Stimulated activated CD4-positive, alpha-beta T cell treated with anti-CD3 and anti-CD28 coated beads, Interleukin-1b, Interleukin-23, amount 100 ng/mL, for 24 hours (primary cell): ENCODE measurements at regions not wholly inside any gene's neighbourhood (a gene's known extent, or its start where the extent isn't known, plus 50 kb on each side); places are given as distances from the start of the nearest gene placed in this dataset.

Experiments used
- DNase-seq, 4 experiments: peaks; one replicate each; pipeline ENCODE4 v3.0.0-alpha.2; 2020; ENCODE audit warnings: low read depth in 4 of 4, low spot score in 1 of 4

DNA sequence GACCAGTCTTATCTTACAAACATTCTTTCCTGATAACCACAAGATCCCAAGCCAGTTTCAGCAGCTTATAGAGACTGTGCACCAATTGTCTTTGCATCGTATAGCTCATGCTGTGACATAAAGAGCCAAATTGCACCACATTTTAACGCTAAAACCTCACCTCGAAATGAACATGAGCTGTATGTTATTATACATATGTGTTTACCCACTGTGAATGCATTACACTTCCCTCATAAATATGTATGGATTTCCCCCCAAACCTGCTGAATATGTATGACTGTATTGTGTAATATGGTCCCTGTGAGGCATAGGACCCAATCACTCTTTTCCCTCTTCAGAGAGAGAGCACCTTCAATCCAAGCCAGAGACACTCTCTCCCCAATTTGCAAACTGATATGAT lies 692.4 kb downstream of the NLGN4X start:
- DNase-seq, result no peak

DNA sequence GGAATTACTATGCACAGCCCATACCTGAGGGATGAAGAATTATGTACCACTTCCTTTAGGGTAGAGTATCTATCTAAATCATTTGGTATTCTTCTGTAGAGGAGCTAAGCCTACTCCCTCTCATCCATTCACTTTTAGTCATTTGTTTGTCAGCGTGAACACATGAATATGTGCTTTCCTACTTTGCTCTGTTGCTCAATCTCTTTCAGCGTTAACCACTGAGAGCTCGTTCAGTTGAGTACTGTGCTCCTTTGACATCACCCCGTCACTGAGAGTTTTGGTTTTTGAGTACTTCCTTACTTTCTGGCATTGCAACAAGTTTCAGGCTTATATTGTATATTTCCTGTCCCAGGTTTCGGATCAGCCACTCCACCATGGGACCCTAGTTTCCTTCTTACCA lies 700.6 kb downstream of the NLGN4X start:
- DNase-seq, result no peak

DNA sequence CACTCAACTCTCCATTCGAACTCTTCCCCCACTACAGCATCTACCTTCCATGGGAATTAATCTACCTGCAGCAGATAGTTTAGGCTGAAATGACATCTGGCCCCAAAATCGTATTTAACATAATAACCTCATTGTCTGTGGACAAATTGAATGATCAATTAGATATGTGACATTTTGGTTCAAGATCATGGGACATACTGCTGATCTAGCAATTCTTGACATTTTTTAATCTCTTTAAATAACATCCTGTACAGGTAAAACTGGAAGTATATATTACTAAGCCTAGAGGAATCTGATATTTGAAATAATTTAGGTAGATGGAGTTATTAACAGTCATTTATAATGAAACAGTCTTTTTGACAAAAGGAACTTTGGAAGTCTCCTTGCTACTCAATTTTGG lies 702.5 kb downstream of the NLGN4X start:
- DNase-seq, result no peak

DNA sequence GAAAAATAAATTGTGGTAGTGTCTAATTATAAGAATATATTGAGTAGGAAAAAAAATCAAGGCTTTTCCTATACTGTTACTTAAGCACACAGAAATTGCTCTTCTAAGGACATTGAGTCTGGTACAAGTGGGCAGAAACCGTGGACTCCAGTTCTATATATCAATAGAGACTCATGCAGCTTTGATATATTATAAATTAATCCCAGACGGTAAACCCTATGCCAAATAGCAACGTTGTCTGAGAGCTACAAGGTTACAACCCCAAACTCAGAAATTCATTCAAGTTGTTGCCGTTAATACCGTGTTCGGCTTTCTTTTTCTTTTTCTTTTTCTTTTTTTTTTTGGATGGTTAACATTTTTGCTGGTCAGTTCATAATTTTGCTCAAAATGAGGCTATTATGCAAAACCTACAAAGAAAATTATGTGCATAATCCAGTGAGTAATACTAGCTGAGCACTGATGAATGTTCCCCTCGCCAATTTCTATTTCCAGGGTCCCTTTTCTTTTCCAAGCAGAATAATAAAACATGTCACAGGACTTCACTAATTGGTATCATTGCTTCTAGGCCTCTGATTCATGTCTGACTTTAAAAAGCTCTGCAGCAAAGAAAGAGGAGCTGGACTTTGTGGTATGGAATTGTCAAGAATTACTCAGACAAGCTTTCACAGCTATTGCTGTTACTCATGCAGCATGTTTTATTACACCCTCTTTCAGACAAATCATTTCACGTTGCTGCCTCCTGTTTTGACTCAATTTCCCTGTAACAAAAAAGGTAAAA lies 737.7 kb downstream of the NLGN4X start:
- DNase-seq, result no peak

DNA sequence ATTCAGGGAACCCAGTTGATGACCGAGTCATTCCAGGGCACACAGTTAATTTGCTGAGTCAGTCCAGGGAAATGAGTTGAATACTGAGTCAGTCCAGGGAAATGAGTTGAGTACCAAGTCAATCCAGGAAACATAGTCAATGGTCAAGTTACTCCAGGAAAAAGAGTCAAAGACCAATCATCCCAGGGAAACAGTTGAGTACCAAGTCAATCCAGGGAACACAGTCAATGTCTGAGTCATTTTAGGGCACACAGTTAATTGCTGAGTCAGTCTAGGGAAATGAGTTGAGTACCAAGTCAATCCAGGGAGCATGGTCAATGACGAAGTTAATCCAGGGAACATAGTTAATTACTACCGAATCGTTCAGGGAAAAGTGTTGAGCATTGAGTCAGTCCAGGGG lies 754.4 kb downstream of the NLGN4X start:
- DNase-seq, result no peak

DNA sequence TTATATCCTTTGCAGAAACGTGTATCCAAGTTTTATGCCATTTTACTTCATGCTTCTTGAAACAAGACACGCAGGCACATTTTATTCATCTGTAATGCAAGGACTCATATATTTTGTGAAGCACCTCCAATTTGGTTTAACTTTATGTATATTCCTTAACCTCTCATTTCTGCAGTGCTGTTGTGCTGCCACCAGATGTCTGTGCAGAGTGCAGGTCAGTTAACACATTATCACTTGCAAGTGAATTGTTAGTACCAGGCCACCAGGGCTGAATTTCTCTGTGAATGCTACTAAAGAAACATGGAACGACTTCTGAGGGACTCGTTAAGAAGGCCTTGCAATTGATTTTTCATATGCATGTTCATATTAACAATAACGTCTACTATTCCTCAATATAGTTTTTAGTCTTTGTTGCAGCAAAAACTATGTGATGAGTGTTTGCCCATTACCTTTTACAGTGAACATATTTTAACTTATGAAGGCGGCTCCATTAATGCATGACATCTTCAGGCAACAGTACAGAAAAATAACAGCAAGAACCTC lies 770.3 kb downstream of the NLGN4X start:
- DNase-seq, result no peak

DNA sequence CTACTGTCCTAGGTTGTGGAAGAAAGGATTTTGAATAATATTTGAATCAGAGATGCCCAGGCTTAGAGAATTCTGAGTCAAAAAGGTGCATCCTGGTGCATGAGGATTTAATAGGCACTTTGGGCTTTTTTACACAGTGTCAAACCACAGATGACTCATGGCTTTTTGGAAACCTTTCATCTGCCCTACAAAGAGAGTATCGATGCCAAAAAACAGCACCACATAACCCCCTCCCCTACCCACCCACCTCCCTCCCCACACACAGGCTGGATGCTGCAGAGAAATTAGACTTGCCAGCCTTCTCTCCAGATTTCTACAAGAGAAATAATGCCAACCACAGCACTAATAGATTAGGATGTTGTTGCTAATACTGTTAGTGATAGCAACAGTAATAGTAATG lies 779.3 kb downstream of the NLGN4X start:
- DNase-seq, result no peak

DNA sequence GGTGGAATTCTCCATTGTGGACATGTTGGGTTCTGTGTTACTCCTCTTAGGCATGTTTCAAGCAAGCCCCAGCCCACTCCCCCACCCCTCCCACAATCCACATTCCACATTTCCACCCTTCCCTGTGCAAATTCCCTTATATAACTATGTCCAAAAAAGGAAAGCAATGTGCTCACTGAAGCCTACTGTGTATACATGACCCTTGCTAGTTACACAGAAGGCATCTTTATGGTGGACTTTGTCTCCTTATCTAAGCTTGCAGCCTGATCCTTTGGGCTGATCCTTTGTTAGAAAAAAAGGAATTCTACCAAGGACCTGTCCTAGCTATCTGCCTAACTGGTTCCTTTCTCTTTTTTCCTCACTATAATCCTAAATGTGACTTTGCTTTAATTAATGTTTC lies 796.8 kb downstream of the NLGN4X start:
- DNase-seq, result no peak

DNA sequence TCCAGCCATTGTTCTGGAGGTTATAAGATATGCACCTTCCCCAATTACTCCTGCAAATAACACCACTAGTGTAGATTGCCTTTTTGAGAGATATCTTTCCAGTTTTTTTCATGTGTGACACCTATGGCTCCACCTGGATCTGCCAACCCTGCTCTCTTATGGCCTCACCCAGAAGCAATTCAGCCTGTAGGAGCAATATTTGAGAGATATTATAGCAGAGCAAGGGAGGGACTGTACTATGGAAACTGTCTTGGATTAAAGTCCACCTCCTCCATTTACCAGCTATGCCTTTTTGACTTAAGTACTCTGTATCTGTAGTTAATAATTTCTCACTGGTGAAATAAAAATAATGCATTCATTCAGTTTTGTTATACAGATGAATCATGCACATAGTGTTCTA lies 803.5 kb downstream of the NLGN4X start:
- no peak for DNase-seq

DNA sequence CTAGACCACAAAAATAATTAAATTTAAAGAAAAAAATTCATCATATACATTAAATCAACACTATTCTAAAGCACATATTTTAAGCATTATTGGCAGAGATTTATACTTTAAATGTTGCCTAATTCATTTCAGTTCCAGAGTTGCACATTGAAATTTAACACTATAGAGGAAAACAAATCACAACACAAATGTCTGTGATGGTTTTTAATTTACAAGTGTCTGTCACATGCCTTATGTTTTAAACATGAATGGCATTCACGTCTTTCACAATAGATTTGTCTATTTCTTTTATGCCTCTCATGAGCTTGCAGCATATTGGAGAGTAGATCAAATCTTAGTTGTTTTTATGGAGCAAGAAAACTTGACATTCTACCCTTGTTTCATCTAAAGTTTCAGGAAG lies 811.3 kb downstream of the NLGN4X start:
- no peak for DNase-seq

DNA sequence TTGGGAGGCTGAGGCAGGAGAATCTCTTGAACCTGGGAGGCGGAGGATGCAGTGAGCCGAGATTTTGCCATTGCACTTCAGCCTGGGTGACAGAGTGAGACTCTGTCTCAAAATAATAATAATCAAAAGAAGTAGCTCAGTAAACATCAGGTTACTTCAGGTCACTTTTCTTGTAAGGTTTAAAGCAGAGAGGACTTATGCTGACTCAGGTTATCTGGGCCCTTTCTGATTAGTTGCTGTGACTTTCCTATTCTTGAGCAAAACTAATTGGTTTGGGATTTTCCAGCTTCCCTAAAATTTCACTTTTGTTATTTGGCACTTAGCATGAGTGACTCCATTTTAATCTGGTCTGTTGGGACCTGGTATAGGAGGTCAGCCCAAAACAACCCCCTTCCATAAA lies 812.9 kb downstream of the NLGN4X start:
- DNase-seq, result no peak

DNA sequence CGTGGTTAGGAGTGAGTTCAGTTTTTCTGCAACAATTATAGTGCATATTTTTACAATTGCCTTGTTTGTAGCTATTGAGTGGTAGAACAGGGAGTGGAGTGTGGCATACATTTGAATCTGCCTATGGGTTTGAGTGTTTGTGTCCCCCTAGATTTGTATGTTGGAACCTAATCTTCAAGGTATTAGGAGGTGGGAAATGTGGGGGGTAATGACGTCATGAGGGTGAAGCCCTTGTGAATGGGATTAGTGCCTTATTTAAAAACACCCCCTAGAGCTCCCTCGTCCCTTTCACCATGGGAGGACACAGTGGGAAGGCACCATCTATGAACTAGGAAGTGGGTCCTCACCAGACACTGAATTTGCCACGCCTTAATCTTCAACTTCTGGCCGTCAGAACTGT lies 819.6 kb downstream of the NLGN4X start:
- no peak for DNase-seq

DNA sequence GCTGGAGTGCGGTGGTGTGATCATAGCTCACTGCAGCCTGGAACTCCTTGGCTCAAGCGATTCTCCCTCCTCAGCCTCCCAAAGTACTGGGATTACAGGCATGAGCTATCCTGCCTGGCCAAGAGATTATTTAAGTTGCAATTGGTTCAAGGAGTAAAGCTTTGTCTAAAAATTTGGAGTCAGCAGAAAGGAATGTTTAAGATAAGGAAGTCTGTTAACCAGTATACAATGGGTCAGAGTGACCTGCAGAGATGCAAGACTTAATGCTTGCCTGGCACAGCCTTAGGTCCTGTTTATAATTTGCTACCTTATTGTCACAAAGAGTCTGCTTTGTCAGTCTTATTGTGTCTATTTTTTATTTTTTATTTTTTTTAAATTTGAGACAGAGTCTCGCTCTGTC lies 826.2 kb downstream of the NLGN4X start:
- no peak for DNase-seq

DNA sequence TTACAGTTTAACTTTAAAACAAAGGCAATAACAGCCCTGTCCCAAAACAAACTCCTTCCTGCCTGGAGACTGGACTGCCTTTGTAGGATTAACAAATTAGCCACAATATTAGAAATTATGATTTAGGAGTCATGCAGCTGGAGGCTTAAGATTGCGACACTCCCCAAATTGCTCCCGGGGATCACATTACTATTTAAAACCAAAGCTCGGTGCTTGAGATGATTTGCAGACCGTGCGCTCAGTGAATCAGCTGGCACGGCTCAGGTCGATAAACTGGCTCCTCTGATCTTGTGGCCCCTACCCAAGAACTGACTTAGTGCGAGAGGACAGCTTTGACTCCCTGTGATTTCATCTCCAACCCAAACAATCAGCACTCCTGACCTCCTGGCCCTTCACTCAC lies 829.3 kb downstream of the NLGN4X start:
- DNase-seq, result no peak

DNA sequence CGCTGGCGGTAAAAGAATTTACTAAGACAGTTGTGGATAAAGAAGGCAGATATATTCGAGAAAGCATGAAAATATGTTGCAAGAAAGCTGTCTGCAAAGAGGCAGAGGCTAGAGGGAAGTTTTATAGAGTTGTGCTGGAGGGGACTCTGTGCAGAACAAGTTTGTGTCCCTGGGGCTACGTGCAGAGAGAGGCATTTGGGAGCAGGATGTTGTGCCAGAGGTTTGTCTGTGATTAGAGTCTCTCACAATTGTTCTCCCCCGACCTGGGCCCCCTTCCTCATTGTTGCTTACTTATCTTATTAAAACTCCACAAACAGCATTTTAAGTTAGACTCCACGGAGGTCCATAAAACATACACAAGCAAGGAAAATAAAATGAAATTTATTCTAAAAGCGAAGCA lies 831.3 kb downstream of the NLGN4X start:
- no peak for DNase-seq

DNA sequence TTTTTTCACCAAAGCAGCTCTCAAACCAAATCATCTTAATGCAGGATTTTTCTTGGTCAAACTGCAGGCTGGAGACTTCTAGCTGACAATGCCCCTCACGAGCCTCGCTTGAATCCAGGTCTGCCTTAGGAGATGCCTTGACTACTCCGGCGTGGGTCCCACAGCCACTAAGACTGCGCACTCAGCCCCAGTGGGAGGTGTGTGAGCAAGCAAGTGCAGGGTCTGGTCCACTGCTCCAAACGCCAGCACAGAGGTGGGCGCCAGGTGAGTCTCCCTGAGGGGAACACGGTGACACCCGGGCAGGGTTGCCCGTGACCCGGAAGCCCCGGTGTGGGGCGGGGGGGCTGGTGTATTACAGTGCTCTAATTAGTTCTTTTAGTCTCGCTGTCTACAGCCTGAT lies 838.3 kb downstream of the NLGN4X start:
- DNase-seq, result no peak

DNA sequence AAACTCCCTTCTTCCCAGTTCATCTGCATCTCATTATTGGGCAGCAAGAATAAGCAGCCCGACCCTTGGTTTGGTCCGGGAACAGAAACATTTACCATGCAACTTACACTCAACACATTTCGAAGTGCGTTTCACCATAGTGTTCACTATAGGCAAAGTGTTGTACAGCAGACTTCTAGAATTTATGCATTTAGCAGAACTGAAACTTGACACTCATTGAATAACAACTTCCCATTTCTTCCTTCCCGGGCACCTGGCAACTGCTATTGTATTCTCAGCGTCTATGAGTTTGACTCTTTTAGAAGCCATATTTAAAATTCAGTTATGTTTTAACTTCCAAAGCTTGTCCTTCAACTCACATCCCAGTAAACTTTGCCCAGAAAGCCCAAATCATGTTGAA lies 840.6 kb downstream of the NLGN4X start:
- DNase-seq, result no peak

DNA sequence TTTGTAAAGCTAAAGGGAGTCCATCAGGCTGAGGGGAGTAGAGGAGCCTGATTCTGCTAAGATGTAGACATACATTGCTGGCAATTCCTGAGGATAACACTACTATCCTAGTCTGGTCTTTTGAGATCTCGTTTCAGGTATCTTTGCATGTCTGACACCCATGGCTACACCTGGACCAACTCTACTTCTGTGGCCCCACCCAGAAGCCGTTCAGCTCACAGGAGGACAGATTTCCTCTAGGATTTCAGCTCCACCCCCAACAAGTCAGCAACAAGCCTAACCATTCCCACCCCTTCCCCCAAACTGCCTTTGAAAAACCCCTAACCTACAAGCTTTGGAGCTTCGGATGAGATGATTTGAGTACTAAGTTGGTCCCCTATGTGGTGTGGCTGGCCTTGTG lies 848.2 kb downstream of the NLGN4X start:
- DNase-seq, result no peak

DNA sequence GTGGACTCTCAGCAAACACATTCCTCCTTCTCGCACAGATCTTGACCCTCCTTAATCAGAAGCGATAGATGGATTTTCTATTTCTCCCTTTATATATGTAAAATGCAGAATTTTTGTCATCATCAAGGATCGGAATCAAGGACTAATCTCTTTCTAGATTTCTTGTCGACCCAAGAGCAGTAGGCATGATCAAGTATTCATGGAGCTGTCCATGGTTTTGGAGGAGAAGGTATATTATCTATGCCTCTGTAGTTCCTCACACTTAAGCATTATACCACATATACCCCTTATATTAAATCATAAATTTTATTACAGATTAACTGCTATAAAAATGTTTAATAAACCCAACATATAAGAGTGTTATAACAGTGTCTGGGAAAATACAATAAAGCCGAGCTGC lies 886.8 kb downstream of the NLGN4X start:
- DNase-seq, result no peak

DNA sequence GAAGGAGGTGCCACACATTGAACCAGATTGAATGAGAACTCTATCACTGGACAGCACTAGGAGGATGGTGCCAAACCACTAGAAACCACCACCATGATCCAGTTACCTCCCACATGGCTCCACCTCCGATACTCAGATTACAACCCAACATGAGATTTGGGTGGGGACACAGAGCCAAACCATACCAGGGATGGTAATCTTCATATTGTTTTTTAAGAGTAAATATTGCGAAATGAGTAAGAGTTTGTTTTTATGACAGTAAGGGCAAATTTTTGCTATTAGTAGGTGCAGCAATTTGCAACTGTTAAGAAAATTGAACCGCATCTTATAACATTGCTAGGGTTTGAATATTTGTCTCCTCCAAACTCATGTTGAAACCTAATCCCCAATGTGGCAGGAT lies 891.5 kb downstream of the NLGN4X start:
- no peak for DNase-seq

DNA sequence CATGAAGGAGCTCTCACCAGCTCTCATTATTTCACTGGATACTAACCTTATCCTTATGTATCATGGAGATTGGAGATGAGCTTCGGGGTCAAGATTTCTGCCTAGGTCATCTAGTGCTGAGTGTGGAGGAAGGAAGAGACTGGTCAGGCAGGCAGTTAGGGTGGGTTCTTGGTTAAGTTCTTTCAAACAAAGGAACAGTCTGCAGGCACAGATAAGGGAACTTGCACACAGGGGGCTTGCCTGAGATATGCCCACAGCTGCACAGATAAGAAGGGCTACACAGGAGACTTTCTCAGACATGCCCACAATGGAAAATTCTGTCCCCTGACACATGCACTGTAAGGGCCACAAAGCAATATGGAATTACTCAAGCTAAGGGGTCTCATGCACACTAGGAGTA lies 904.1 kb downstream of the NLGN4X start:
- no peak for DNase-seq

DNA sequence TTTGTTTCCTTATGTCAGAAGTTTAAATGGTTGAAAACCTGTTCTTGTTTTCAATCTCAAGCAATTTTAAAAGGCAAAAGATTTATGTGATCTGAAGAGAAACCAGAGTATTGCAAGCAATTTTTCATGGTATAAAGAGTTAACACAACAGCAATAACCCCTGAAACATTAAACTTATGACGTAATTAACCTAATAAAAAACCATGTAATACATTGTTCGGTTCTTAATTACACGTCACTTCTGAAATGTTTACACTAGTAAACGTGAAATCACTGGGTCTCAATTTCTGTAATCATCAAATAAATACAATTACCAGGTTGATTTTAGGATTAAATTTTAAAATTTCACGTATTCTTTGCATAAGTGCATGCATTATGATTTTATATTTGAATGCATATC lies 914.5 kb downstream of the NLGN4X start:
- DNase-seq, result no peak

DNA sequence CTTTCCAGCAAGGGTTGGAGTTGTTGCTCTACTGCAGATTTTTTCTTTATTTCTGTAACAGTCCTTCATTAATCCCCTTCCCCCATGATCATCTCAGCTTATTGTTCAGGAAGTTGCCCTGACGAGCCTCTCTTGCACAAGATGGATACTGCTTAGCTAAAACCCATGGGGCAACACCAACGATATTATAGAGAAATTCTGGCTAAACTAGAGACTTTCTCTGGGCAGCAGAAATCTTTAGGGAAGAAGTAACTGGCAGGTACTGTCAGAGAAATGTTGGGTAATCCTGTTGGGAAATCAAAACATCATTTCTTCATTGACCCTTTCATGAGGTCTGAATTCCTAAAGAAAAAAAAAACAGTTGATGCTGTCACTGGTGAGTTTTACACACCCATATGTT lies 921.3 kb downstream of the NLGN4X start:
- no peak for DNase-seq
